OCI-LY7 (cell line): ENCODE measurements at regions not wholly inside any gene's neighbourhood (a gene's known extent, or its start where the extent isn't known, plus 50 kb on each side); places are given as distances from the start of the nearest gene placed in this dataset.

Experiments
- BruUV-seq: library from RNA; stranded (reverse); fragments of 400-500 nt; replicated peaks from 2 replicates; lab custom pipeline; 2021; lab: Mats Ljungman, UMichigan
- CTCF ChIA-PET: fragments of 300-600 bp; sonication (Branson Sonifier 250); formaldehyde crosslinking; loops from one replicate; lab custom pipeline; 2022; ENCODE audit warnings: antibody characterized with exemption; ENCODE audit not compliant: unreplicated experiment; lab: Charles Lee
- POLR2A ChIA-PET: fragments of 300-600 bp; sonication (Branson Sonifier 250); formaldehyde crosslinking; loops from one replicate; lab custom pipeline; 2022; ENCODE audit warnings: antibody characterized with exemption; lab: Charles Lee
- DNase-seq: peaks from one replicate; pipeline ENCODE4 v3.0.0-alpha.2; 2015; ENCODE audit warnings: low spot score
- H2AFZ ChIP-seq: fragments of 200-600 bp; sonication (generic), shearing (Covaris generic); 2 replicates; pipeline ENCODE4 v1.6.1; 2014; ENCODE audit warnings: mild to moderate bottlenecking, antibody characterized with exemption, low read length, moderate library complexity
- H3K27ac ChIP-seq: fragments of 200-600 bp; sonication (generic); 2 replicates; pipeline ENCODE4 v1.5.1; 2014; ENCODE audit warnings: mixed run types, low read depth, mild to moderate bottlenecking, moderate library complexity, low read length, inconsistent platforms; ENCODE audit not compliant: poor library complexity, severe bottlenecking
- H3K36me3 ChIP-seq: fragments of 200-600 bp; sonication (generic); 2 replicates; pipeline ENCODE4 v1.6.1; 2014; ENCODE audit warnings: mild to moderate bottlenecking, antibody characterized with exemption, low read length, moderate library complexity, mixed read lengths; ENCODE audit not compliant: insufficient read depth
- H3K4me1 ChIP-seq: fragments of 200-600 bp; sonication (generic); 2 replicates; pipeline ENCODE4 v1.5.1; 2014; ENCODE audit warnings: mild to moderate bottlenecking, low read length; ENCODE audit not compliant: insufficient read depth, poor library complexity, severe bottlenecking
- H3K4me2 ChIP-seq: fragments of 200-600 bp; sonication (generic); 2 replicates; pipeline ENCODE4 v1.6.1; 2014; ENCODE audit warnings: mild to moderate bottlenecking, low read length
- H3K4me3 ChIP-seq: fragments of 200-600 bp; sonication (generic); 2 replicates; pipeline ENCODE4 v1.5.1; 2014; ENCODE audit warnings: mild to moderate bottlenecking, low read depth, low read length; ENCODE audit not compliant: poor library complexity, severe bottlenecking
- H3K79me2 ChIP-seq: fragments of 200-600 bp; sonication (generic); 2 replicates; pipeline ENCODE4 v1.6.1; 2016; ENCODE audit warnings: low read depth, mild to moderate bottlenecking, low read length, moderate library complexity, mixed read lengths; ENCODE audit not compliant: insufficient read depth
- H3K9me2 ChIP-seq: fragments of 200-600 bp; sonication (generic); 2 replicates; pipeline ENCODE4 v1.6.1; 2016; ENCODE audit warnings: mild to moderate bottlenecking, low read length, mixed read lengths; ENCODE audit not compliant: insufficient read depth
- H3K9me3 ChIP-seq: fragments of 200-600 bp; sonication (generic); 2 replicates; pipeline ENCODE4 v1.6.1; 2014; ENCODE audit warnings: mild to moderate bottlenecking, mixed run types, low read length, mixed read lengths
- H4K20me1 ChIP-seq: fragments of 200-600 bp; sonication (generic); 2 replicates; pipeline ENCODE4 v1.6.1; 2014; ENCODE audit warnings: mild to moderate bottlenecking, antibody characterized with exemption, low read length, moderate library complexity, mixed read lengths; ENCODE audit not compliant: insufficient read depth
- EZH2phosphoT487 ChIP-seq: fragments of 200-600 bp; sonication (generic); IDR thresholded peaks from 2 replicates; pipeline ENCODE4 v1.6.1; 2018; ENCODE audit warnings: low read depth, borderline replicate concordance, mild to moderate bottlenecking, mixed run types, antibody characterized with exemption, low read length, moderate library complexity, mixed read lengths
- intact Hi-C: fragments of 100-400 bp; cut with micrococcal nuclease; formaldehyde crosslinking; loops from one replicate; pipeline ENCODE4 v1.10.0; 2022; ENCODE audit not compliant: unreplicated experiment
- TF ChIP-seq, protein P1 (sequence below): fragments of 200-600 bp; sonication (generic); conservative IDR thresholded peaks from 2 replicates; pipeline ENCODE4 v1.5.1; 2014; ENCODE audit warnings: mild to moderate bottlenecking, antibody characterized with exemption, low read length, moderate library complexity, mixed read lengths

DNA sequence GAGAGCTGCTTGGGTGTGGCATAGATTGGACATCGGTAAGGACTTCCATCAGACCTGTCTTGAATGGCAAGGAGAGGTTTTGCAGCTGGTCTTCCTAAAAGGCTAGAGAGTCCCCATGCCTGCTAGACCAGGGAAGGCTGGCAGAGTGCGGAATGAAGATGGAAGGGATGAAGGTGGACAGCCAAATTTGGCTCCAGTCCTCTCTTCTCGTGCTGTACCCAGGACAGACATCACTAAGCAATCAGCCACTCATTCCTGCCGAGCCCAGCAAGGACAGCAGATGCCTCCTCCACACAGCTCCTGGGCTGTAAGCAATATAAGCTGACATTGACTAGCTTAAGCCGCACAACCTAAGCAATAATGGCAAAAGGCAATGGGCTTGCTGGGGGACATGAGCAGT, 112.0 kb downstream of the OLFM1 start:
- H3K4me3 ChIP-seq: no peak overlapping the region
- no peak overlapping the region for H3K4me2 ChIP-seq
- H3K9me2 ChIP-seq: no peaks in the 10 kb centered on the region
- TF ChIP-seq, protein P1, sequence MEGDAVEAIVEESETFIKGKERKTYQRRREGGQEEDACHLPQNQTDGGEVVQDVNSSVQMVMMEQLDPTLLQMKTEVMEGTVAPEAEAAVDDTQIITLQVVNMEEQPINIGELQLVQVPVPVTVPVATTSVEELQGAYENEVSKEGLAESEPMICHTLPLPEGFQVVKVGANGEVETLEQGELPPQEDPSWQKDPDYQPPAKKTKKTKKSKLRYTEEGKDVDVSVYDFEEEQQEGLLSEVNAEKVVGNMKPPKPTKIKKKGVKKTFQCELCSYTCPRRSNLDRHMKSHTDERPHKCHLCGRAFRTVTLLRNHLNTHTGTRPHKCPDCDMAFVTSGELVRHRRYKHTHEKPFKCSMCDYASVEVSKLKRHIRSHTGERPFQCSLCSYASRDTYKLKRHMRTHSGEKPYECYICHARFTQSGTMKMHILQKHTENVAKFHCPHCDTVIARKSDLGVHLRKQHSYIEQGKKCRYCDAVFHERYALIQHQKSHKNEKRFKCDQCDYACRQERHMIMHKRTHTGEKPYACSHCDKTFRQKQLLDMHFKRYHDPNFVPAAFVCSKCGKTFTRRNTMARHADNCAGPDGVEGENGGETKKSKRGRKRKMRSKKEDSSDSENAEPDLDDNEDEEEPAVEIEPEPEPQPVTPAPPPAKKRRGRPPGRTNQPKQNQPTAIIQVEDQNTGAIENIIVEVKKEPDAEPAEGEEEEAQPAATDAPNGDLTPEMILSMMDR: no peak
- no peak for TF ChIP-seq EZH2phosphoT487
- H3K9me3 ChIP-seq: no peaks in the 10 kb centered on the region
- ChIA-PET POLR2A (no interaction called here), CTCF (no interaction called here)
- no peaks in the 10 kb centered on the region for H3K36me3 ChIP-seq
- DNase-seq: no peak
- intact Hi-C loops: no loop called here
- H3K27ac ChIP-seq: no peak overlapping the region
- no peaks in the 10 kb centered on the region for H3K4me1 ChIP-seq
- H4K20me1 ChIP-seq: no peaks in the 10 kb centered on the region
- no peak overlapping the region for H2AFZ ChIP-seq
- BruUV-seq: no TSS peak
- no peaks in the 10 kb centered on the region for H3K79me2 ChIP-seq

DNA sequence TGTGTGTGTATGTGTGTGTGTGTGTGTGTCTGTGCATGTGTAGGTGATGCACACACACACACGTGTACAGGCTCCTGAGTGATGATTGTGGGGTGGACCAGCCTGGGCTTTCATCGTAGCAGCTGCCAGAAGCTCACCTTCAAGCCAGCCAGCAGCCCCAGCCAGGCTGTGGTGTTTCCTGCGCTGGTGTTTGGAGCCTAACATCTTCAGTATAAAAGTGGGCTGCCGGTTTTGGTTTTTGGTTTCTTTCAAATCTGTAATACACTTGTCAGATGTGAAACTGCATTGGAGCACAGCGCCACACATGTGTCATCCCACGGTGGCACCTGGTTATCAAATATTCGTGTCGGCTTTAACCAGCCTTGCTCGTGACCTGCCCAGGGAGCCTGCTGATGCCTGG, 114.2 kb downstream of the OLFM1 start:
- no TSS peak for BruUV-seq
- Histone ChIP-seq H4K20me1 (no peaks in the 10 kb centered on the region), H2AFZ (no peak overlapping the region), H3K36me3 (no peaks in the 10 kb centered on the region), H3K79me2 (no peaks in the 10 kb centered on the region), H3K9me2 (no peaks in the 10 kb centered on the region), H3K27ac (no peak overlapping the region), H3K4me2 (no peak overlapping the region), H3K4me1 (no peaks in the 10 kb centered on the region), H3K4me3 (no peak overlapping the region), H3K9me3 (no peaks in the 10 kb centered on the region)
- POLR2A ChIA-PET: no interaction called here
- CTCF ChIA-PET: no interaction called here
- TF ChIP-seq, protein P1: no peak
- no peak for TF ChIP-seq EZH2phosphoT487
- intact Hi-C loops: no loop called here
- no peak for DNase-seq

DNA sequence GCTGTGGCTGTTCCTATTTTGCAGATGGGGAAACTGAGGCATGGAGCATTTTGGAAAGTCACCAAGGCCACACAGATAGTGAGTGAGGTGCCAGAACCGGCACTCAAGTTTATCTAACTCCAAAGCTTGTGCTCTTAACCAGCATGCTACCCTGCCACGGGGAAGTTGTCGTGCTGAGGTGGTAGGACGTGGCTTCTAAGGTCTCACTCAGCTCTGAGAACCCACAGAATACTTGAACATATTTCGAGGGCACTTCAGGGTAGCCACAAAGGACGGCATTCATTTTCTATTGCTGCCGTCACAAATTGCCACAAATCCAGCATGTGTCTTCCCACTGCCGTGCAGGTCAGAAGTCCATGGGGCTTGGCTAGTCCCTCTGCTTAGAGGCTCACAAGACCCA, 116.7 kb downstream of the OLFM1 start:
- Histone ChIP-seq H3K36me3 (no peaks in the 10 kb centered on the region), H2AFZ (no peak overlapping the region), H3K4me2 (no peak overlapping the region), H3K4me1 (no peaks in the 10 kb centered on the region), H3K27ac (no peak overlapping the region), H3K79me2 (no peaks in the 10 kb centered on the region), H3K9me3 (no peaks in the 10 kb centered on the region), H3K9me2 (no peaks in the 10 kb centered on the region), H3K4me3 (no peak overlapping the region), H4K20me1 (no peaks in the 10 kb centered on the region)
- POLR2A ChIA-PET: no interaction called here
- intact Hi-C loops: no loop called here
- BruUV-seq: no TSS peak
- TF ChIP-seq, protein P1: no peak
- TF ChIP-seq EZH2phosphoT487: no peak
- CTCF ChIA-PET: no interaction called here
- DNase-seq: no peak
